HG03521 (cell line): ENCODE measurements at regions not wholly inside any gene's neighbourhood (a gene's known extent, or its start where the extent isn't known, plus 50 kb on each side); places are given as distances from the start of the nearest gene placed in this dataset.

ENCODE experiments used
- ATAC-seq: cut with Tn5 transposase; IDR thresholded peaks from one replicate; pipeline ENCODE4 v1.9.1; 2021; ENCODE audit warnings: mild to moderate bottlenecking, moderate library complexity; ENCODE audit not compliant: unreplicated experiment

DNA sequence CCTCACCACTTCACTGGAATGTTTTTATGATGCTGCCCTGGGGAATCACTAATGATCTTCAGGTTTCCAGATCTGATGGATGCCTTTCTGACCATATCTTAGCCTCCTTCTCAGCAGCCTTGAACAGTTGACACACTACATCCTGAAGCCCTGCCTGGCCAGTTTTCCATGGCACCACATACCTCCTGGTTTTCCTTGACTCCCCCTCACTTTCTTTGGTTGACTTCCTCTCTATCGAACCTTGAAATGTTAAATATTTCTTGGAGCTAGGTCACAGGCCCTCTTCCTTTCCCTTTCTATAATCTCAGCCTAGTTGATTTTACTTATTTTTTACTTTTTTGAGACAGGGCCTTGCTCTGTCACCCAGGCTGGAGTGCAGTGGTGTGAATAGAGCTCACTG is 108.8 kb upstream of the CDK1 start:
- ATAC-seq, result no peak

DNA sequence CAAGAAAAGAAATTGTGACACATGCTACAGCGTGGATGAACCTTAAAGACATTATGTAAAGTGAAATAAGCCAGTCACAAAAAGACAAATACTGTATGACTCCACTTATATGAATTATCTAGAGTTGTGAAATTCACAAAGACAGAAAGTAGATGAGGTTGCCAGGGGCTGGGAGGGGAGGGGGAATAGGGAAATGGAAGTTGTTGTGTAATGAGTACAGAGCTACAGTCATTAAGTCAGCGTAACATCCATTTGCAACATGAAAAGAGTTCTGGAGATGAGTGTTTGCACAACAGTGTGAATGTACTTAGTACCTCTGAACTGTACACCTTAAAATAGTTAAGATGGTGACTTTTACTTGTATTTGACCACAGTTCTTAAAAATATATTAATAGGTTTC is 112.1 kb upstream of the CDK1 start:
- ATAC-seq, result no peak

DNA sequence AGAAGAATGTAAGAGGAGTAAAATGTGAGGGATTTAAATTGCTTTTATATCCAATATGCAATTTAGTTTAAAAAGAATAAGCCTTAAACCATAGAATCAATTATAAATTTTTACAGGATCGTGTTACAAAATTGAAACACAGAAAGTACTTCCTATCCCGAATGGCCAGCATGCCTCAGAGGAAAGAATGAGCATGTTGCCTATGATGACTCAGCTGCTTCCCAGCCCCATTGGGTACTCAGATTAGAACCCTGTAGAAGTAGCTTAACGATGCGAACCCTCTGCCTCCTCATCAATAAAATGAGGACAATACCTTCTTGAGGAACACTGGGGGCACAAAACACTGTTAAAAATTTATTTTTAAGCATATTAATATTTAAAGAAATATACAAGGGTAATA is 113.4 kb upstream of the CDK1 start:
- ATAC-seq, result no peak

DNA sequence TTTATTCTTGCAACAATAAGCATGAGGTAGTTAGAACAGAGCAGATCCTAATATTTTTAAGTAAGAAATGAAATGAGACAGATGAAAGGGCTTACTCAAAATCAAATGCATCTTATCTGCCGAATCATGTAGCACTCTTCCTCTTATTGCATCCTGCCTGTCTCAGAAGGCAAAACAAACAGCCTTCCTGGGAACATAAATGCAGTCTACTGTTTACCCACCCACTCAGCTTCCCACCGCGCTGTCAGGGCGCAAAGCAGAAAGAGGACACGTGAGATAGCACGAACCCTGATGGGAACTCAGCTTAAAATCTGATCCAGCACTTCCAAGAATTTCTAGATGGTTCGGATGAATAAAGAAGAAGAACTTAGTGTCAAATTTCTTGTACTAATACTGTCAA is 114.4 kb upstream of the CDK1 start:
- no peak for ATAC-seq

DNA sequence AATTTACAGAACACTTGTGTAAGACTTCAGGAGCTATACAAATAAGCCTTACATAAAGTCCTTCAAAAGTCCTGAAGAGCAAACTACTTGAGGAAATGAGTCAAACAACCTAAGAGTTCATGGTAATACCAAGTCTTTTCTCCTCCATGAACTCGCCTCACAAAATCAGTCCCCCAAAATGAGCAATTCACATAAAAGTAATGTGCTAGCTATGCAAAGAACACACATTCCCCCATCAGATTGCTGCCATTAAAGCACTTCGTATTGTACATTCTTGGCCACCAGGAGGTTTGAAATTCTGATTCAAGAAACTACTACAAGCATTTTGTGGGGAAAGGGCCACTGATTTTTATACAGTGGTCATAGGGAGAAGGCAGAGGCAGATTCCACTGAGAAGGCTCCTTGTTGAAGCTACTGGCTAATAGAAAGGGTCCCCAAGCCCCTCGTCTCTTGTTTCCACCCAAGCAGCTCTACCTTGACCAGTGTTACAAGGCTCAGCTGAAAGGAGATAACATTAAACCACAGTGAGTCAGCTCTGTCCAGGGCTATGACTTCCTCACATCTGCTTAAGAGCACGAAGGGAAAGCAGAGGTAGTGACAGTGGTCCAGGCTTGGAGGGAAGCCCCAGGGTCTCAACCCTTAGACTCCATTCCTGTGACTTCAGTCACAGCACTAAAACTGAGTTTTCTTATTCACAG is 115.2 kb upstream of the CDK1 start:
- no peak for ATAC-seq

DNA sequence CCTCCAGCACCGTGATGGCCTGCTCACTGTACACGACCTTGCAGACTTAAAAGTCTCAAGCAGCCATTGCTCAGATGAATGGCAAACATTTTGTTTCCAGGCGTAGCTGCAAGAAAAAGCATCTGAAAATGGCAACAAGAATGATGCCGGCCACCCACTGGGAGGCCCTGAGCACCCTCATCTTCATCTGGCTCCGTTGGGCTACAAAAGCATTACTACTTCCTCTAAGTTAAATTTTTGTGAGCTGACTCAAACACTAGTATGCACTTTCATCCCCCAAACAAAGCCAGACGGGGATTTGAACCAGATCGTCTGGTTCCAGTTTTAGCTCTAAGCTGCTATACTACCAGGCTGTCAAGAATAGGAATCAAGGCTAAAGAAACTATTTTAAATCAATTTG is 116.6 kb upstream of the CDK1 start:
- ATAC-seq, result no peak

DNA sequence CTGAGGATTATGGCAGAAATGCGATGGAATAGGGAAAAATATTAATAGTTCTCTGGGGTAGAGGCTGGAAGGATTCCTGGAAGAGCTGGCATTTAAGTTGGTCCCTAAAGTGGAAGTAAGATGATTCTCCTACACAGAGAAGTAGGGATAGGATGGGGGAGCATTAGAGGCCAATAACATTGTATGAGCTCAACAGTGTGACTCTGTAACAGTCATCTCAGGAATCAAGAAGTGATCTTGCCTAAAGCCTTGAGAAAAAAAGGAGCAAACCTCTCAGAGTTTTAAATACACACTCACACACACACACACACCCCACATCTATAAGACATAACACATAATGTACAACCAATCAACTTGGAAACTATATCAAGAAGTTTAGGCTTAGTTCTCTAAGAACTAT is 117.7 kb upstream of the CDK1 start:
- no peak for ATAC-seq

DNA sequence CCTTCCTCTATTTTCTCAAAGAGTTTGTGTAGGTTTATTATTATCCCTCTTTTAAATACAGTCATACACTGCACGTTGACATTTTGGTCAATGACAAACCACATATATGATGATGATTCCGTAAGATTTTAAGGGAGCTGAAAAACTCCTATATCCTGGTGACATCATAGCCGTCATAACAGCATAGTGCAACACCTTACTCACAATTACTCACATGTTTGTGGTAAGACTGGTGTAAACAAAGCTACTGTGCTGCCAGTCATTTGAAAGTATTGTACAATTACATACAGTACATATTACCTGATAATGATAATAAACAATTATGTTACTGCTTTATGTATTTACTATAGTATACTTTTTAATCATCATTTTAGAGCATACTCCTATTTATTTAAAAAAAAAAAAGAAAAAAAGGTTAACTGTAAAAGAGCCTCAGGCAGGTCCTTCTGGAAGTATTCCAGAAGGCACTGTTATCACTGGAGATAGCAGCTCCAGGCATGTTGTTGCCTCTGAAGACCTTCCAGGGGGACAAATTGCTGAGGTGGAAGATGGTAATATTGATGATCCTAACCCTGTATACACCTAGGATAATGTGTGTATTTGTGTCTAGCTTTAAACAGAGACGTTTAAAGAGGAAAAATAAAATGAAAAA is 123.3 kb upstream of the CDK1 start:
- no peak for ATAC-seq

DNA sequence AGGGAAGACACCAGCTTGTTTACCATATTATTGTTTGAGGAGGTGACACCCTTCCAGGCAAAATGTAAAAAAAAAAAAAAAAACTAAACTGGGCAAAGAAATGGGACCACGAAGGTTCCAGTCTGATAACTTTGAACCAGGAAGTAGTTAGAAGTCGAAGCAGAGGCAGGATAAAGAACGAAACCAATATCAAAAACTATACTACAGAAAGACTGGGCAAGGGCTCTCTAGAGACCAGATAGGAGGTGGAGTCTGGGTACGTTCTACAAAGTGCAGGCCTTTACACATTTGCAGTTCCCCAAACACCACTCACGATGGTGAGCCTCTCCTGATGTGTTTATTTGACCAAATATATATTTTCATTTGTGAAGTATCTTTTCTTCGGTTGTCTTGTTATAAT is 125.7 kb upstream of the CDK1 start:
- peak; percentile 89 for ATAC-seq

DNA sequence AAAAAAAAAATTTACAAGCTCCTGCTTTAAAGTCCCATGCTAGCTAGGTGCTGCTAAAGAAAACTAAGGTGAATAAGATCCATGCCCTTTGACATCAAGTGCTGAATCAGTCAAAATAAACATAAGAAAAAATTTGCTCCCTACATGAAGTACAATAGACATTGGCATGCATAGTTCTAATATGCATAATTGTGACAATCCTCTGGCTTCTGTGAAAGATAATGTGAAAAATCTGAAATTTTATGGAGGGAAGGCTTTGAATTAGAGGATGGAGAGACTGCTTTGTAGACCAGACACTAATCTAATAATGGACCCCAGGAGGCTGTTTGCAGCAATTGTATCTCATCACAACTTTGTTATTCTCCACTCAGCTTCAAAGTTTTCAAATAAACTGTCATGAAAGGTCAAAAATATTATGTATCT is 127.9 kb upstream of the CDK1 start:
- ATAC-seq, result no peak

DNA sequence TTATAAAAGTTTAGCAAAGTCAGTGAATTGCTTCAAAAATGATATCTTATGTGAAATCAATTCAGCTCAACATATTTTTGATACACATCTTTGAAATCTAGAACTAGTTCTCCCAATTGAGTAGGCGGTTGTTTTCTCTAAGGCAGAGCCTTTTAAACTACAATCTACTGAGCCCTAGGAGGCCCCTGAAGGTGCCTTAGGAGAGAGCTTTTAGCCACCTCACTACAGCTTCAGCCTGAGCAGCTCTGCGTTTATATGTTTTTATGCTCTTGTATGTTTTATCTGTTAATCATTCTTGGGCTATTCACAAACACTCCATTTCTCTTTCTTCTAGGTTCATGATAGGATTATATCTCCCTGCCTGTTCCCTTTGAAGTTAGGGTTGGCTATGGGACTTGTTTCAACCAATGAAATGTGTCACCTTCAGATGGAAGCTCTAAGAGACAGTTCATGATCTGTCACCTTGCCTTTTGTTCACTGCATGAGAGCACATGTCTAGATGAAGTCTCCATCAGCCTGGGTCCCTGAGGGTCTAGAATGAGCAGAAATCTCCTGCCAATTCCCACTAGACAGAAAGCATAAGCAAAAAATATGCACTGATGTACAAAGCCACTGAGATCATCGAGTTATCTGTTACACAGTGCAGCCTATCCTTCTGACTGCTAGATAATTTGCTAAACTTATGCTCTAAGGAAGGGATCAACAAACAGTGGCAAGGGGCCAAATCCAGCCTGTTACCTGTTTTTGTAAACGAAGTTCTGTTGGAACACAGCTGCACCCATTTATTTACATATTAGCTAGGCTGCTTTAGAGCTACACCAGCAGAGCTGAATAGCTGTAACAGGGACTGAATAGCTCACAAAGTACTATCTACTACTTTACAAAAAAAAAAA is 128.5 kb upstream of the CDK1 start:
- ATAC-seq, result no peak

DNA sequence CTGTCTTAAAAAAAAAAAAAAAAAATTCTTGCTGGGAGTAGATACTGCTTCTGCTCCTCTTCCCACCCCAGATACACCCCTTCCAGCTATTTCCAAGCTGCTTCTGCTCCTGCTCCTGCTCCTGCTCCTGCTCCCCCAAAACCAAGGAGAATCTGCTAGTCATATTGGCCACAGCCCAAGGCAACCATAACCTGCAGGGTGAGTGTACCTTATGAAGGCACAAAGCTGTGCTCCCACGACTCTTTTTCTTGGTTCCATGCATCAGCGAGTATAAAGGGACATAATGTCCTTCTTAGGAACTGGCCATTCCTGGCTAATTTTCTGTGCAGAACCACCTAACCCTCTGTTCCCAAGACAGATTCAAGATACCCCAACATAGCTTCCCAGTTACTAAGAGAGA is 129.5 kb upstream of the CDK1 start:
- no peak for ATAC-seq

DNA sequence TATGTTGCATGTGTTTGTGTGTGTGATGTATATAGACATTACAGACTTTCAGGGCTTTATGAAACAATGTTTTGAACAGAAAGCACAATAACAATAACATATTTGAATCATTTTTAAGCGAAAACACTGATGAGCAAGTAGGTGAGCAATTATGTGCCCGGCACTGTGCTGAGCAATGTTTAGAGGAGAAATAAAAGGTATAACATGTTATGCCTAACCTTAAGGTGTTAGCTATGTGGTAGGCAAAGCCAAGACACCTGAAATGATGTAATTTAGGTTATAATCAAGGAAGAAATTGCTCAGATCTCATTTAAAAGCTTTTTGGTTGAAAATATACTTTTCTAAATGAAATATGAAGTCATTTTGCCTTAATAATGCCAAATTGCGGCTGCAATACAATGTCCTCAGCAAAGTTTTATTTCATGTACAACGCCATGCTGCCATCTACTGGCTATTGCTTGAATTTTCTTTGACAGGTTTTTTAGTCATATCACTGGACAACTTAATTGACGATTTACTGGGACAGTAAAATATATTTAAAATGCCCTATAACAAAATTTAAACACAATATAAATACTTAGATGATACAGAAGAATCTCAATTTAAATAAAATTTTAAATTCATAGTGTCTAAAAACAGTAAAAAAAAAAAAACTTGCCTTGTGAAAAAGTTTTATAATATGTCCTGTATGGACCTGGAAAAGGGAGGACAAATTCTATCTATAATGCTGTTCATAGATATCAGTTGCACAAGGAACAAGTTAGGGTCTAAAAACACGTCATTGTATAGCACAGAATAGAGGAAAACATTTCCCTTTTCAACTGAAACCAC is 131.1 kb upstream of the CDK1 start:
- no peak for ATAC-seq

DNA sequence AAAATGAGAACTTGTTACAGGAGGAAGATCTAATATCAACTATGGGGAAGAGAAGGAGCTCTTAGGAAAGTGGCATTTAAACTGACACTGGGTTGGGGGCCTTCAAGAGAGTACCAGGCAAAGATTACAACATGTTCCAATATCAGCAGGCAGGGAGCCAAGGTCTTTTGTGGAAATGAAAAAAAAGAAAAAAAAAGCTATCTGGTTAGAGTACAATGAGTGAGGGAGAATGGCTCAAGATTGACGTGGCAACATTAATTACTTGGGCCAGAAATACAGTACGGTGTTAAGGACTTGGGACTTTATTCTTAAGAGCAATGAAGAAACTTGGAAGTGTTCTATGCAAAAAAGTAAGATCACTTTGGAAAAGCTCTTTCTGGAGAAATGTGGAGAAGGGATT is 132.3 kb upstream of the CDK1 start:
- ATAC-seq, result no peak

DNA sequence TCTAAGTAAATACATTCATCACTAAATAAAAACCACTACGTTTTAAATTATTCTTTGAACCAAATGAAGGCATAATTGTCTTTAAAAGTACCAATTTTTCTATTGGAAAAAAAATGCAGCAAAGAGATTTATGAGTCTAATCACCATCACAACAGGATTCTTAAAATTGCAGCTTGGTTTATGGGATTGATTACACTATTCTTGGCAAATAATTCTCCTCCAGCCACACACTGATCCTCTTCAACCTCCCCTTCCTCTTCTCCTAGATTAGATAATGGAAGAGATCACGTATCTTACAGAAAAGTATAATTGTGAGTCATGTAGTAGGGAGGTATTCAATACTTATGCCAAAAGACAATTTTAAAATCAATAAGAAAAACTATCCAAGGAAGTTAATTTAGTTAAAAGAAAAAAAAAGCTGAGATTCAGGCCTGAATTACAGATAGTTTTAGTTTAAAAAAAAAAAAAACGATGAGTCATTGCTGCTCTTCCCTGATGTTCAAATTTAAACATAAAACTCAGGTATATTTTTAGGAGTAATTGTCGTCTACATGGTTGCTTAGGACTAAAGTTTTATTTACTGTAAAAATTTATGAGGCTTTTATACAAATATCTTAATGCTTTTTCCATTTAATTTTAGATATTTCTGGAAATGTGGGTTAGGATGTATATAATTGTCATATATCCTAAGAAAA is 133.7 kb upstream of the CDK1 start:
- no peak for ATAC-seq

DNA sequence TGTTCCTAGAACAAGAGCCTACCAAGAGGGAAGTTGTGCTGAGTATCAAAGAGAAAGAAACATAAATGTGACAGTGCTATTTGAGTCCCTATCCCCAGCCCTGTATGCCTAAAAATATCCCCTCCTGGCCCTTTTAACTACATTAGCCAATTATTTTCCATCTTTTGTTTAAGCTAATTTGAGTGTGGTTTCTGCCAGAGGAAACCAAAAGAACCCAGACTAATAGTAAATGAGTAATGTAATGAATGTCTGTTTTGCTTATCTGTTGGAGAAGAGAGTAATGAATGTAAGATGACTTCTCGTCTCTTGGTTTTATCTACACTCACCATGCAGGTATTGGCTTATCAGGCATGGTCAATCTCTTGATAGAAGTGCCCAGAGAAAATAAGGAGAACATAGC is 134.4 kb upstream of the CDK1 start:
- no peak for ATAC-seq

DNA sequence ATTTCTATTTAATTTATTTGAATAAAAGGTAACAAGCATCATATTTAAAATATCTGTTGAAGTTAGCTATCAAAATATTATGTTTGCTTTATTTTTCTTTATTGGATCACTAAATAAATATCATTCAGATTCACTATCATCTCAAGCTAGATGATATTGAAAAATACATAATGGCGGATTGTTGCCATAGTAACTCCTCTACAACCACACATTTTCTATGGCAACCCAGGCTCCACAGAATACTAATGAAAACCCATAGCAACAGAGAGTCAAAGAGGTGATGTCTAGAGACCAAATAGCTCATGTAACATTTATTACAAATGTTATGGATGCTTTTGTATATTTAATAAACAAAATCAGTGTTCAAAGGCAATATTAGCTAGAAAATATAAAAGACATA is 148.9 kb upstream of the CDK1 start:
- ATAC-seq, result no peak

DNA sequence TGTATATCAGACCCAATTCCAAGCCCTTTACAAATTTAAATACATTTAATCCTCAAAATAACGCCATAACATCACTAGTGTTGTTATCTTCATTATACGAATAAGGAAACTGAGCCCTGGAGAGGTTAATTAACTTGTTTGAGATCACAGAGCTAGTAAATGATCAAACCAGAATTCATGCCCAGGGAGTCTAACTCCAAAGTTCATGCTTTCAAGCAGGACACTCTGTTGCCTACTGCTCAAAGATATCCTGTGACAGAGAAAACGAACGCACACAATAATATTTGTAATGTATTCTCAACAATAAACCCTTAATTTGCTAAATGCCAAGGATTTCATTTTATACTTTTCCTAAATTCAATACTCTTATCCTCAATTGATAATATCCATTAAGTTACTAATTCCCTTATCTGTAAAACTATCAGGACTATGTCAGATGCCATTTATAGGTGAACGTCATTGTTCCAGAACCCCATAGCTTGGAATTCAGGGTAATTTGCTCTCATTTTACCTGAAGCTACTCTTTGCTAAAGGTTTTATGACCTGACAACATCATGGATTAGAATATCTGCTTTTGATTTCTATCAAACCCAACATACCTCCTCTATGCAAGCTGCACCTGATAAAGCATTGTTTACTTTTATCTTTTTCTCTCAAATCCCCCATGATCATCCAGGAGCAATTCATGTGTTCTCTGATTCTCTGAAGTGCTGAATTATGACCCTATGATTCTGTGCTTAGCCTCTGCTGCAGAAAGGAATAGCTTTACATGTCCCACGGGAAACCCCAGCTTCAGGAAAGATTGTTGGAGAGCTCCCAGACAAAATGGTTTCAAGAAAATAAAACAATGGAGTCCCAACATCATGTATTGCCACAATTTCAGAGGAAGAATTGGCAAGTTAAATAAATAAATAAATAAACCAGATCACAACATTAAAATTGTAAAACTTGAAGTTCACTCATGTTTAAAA is 150.2 kb upstream of the CDK1 start:
- ATAC-seq, result no peak

DNA sequence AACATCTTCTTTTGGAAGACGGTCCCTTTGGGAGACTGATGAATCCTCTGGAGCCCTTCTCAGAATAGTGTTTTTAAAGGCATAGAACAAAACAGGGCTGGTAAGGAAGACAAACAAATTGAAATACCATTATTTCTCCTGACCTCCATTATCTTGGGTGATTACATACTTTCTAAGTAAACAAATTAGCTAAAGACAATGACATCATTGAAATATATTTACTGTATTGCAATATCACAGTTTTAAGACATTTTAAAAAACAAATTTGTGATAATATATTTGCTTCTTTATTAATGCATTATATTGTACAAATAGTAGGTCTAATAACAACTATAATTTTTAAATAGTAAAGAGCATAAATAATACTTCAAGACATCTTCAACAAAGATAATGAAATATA is 152.2 kb upstream of the CDK1 start:
- no peak for ATAC-seq
